GM18520 (cell line): ENCODE measurements at regions not wholly inside any gene's neighbourhood (a gene's known extent, or its start where the extent isn't known, plus 50 kb on each side); places are given as distances from the start of the nearest gene placed in this dataset.
"Not testable (repeated sequence)": the region's sequence is repeated elsewhere in the genome, so short reads cannot be mapped to it uniquely, and the experiment has no call there.

ENCODE experiments used
- ATAC-seq: cut with Tn5 transposase; IDR thresholded peaks from one replicate; pipeline ENCODE4 v1.9.1; 2021; ENCODE audit not compliant: unreplicated experiment

- ATAC-seq, result not testable (repeated sequence)
Observed at GRCh38 chr7:66456431-66456830, 172.2 kb upstream of the KCTD7 start.

GRCh38 chr7:66458991-66459390, 169.7 kb upstream of the KCTD7 start:
- not testable (repeated sequence) for ATAC-seq

DNA sequence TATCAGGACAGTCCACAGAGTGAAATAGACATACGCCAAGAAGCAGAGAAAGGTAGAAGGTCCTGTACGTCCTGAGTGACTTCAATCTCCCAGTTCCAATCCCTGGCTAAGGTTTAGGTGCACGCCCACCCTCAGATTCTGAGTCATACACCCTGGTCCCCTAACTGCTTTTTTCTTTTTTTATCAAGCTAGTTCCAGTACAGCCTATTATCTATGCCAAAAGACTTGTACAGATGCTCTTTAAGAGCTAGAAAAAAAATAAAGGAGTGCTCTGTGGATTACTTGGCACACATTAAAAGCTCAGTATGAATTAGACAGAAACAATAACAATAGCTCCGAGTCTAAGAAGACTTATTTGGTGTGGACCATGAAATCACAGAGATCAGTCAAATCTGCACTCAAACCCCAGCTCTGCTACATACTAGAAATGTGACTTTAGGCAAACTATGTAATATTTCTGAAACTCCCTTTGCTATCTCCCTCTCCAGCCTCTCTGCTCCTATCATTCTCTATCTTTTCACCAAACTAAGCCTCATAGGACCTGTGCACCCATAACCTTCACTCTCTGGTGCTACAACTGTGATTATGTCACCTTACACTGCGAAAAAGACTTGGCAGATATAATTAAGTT, 168.8 kb upstream of the KCTD7 start:
- not testable (repeated sequence) for ATAC-seq

GRCh38 chr7:66460921-66461361, 167.7 kb upstream of the KCTD7 start:
- no peak for ATAC-seq

- not testable (repeated sequence) for ATAC-seq
Observed at GRCh38 chr7:66461397-66461796, 167.3 kb upstream of the KCTD7 start.

- not testable (repeated sequence) for ATAC-seq
Observed at GRCh38 chr7:66462831-66463230, 165.8 kb upstream of the KCTD7 start.

DNA sequence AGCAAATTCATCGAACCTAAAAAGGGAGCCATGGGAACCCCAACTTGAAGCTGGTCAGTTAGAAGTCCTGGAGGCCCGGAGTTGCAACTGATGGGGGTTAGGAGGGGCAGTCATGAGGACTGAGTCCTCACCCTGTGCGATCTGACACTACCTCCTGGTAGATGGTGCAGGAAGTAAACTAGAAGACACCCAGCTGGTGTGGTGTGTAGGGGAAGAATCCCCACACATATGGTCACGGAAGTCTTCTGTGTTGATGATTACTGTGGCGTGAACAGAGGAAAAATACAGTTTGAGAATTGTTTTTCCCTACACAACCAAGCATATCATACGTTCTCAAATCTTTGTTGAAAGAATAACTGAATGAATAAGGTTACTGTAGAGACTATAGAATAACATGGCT, 164.6 kb upstream of the KCTD7 start:
- no peak for ATAC-seq

GRCh38 chr7:66466081-66466600, 162.5 kb upstream of the KCTD7 start:
- ATAC-seq, result no peak

- no peak for ATAC-seq
Observed at GRCh38 chr7:66467887-66468286, 160.8 kb upstream of the KCTD7 start.

- not testable (repeated sequence) for ATAC-seq
Observed at GRCh38 chr7:66473064-66473463, 155.6 kb upstream of the KCTD7 start.

GRCh38 chr7:66474441-66474840, 154.2 kb upstream of the KCTD7 start:
- ATAC-seq, result no peak

GRCh38 chr7:66476056-66476455, 152.6 kb upstream of the KCTD7 start:
- ATAC-seq, result not testable (repeated sequence)

DNA sequence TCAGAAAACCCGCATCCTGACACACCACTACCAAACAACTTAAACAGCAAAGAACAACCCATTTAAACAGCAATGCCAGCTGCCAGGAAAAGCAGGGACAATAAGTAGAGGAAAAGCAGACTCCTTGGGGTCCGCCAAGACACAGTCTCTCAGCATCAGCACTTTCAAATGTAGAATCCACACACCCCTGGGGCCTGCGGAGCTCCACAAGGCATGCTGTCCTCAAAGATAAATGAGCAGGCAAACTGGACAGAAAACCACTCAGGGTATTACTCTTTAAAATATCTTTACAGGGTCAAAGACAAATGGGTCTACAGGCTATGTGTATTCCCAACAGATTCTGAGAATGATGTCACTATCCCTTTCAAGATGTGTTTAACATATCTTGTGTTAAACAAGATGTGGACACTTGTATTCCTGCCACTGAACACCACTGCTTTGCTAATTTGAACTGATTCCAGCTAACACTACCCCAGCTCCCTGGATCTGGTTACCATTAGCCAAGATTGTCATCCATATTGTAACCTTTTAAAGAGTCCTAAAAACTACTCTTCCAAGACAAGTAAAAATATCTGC, 150.8 kb upstream of the KCTD7 start:
- ATAC-seq, result not testable (repeated sequence)

- not testable (repeated sequence) for ATAC-seq
Observed at GRCh38 chr7:66481229-66481628, 147.5 kb upstream of the KCTD7 start.

- not testable (repeated sequence) for ATAC-seq
Observed at GRCh38 chr7:66489065-66489464, 139.6 kb upstream of the KCTD7 start.

GRCh38 chr7:66489741-66490140, 138.9 kb upstream of the KCTD7 start:
- not testable (repeated sequence) for ATAC-seq

GRCh38 chr7:66490979-66491378, 137.7 kb upstream of the KCTD7 start:
- ATAC-seq, result not testable (repeated sequence)

DNA sequence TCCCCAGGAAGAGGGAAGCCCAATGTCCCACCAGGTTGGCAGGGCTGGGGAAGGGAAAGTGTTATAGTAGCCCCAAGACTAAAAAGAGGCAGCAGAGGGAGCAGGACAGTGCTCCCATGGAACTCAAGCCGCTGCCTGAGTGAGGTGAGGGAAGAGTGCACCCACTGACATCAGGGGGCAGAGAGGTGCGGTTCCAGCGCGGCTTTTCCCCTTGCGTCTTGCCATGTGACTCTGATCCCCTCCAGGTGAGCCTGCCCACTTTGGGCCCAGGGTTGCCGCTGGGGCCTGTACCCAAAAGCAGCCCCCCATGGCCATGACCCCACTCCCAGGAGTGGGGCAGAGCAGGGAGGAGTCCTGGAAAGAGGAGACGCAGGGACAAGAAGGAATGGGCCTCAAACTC, 136.3 kb upstream of the KCTD7 start:
- not testable (repeated sequence) for ATAC-seq

- ATAC-seq, result peak; percentile 94
Observed at GRCh38 chr7:66493235-66494205, 135.2 kb upstream of the KCTD7 start.

- no peak for ATAC-seq
Observed at GRCh38 chr7:66497346-66497745, 131.3 kb upstream of the KCTD7 start.

GRCh38 chr7:66500087-66500486, 128.6 kb upstream of the KCTD7 start:
- ATAC-seq, result no peak
